ENCODE measurements at regions not wholly inside any gene's neighbourhood (a gene's known extent, or its start where the extent isn't known, plus 50 kb on each side); places are given as distances from the start of the nearest gene placed in this dataset.
A peak's percentile ranks its signal among the peaks of the same experiment; 100 is the strongest.

DNA sequence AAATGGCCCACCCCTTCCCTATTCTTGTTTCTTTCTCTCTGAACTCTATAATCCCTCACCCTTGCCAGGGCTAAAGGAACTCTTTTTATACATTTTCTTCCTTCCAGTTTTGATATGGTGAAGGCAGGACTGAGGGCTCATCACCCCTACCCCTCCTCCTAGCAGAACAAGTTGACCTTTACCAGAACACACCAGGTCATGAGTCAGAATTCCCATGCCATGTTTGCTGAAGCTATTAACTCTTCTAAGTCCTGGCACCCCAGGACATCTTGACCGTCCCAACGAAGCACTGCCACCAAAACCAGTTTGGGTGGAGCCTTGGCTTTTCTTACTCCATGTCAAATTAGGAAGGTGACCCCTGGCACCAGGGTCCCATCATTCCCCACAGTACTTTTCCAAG lies 57.5 kb upstream of the DYNLT3 start:
- Histone ChIP-seq H3K4me1 (no peaks in the 10 kb centered on the region), H3K27ac (no peak overlapping the region), H3K4me3 (no peak overlapping the region), H3K36me3 (ENCODE audit: low read depth, missing control alignments) (no peaks in the 10 kb centered on the region), H3K9me3 (no peaks in the 10 kb centered on the region), H3K27me3 (no peaks in the 10 kb centered on the region)
- TF ChIP-seq, protein P1, sequence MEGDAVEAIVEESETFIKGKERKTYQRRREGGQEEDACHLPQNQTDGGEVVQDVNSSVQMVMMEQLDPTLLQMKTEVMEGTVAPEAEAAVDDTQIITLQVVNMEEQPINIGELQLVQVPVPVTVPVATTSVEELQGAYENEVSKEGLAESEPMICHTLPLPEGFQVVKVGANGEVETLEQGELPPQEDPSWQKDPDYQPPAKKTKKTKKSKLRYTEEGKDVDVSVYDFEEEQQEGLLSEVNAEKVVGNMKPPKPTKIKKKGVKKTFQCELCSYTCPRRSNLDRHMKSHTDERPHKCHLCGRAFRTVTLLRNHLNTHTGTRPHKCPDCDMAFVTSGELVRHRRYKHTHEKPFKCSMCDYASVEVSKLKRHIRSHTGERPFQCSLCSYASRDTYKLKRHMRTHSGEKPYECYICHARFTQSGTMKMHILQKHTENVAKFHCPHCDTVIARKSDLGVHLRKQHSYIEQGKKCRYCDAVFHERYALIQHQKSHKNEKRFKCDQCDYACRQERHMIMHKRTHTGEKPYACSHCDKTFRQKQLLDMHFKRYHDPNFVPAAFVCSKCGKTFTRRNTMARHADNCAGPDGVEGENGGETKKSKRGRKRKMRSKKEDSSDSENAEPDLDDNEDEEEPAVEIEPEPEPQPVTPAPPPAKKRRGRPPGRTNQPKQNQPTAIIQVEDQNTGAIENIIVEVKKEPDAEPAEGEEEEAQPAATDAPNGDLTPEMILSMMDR (IDR thresholded peaks at IDR 0.05): no peak
- no peak for TF ChIP-seq POLR2A (IDR thresholded peaks at IDR 0.05)
- intact Hi-C loops (cut with DNase I; ENCODE audit: low total_unique reads): no loop called here
- no peak for DNase-seq
- WGBS, 2 donors: 88 to 92% methylated on average over 2 of the region's 2 CpGs

DNA sequence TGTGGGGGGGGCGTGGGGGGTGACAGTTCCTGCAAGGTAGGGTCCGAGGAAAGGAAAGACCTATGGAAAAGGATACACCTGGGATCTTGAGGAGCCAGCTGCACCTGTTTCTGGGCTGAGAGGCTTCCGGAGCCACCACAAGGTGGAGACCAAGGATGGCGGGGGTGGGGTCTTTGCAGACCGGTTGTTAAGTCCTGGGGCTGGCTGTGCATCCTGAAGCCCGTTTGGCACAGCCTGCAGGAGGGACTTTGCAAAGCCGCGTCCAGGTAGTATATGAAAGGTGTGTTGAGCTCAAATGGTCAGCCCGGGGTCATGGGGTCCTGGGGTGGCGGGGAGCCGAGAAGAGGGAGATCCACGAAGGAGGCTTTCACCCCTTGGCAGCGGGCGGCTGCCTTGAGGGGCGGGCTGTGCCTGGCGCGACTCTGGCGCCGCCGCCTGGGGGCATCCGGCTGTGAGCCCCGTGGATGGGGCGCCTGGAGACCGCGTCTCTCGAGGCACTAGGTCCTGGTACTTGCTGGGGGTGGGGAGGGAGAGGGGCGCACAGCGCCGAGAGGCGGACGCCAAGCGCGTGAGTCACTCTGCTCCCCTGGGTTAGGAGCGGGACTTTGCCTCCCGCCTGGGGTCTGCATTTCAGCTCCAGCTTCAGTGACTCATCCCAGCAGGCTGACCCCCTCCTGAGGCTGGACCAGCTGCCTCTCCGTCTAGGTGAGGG lies 58.2 kb upstream of the DYNLT3 start:
- DNase-seq: no peak
- intact Hi-C loops (cut with DNase I; ENCODE audit: low total_unique reads): no loop called here
- Histone ChIP-seq H3K4me3 (peak overlapping the region; percentile 9 to 20), H3K27me3 (no peaks in the 10 kb centered on the region), H3K4me1 (no peaks in the 10 kb centered on the region), H3K9me3 (no peaks in the 10 kb centered on the region), H3K27ac (no peak overlapping the region), H3K36me3 (ENCODE audit: low read depth, missing control alignments) (no peaks in the 10 kb centered on the region)
- WGBS, 2 donors: 0 to 6% methylated on average over 1 to 24 of the region's 36 CpGs
- TF ChIP-seq, protein P1 (IDR thresholded peaks at IDR 0.05): no peak
- TF ChIP-seq POLR2A (IDR thresholded peaks at IDR 0.05): no peak

DNA sequence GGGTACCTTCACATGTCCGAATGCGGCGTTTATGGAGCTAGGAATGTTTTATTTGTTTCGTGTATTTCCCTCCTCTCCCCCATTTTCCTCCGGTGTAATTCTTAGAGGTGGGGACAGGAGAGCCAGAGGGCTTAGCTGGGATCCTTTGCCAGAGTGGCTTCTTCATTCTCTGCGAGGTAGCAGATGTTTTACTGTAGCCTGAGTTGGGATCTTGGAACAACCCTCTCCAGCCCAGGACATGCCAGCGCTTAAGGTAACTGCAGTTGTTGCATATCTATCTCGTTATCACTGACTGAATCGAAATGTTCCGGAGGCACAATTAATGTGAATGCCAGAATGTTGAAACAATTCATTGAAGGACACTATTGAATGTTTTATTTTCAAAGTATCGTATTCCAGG lies 59.0 kb upstream of the DYNLT3 start:
- no peaks in the 10 kb centered on the region for H3K27me3 ChIP-seq
- 8 to 9% methylated on average over 10 to 11 of the region's 11 CpGs for WGBS, 2 donors
- no peak overlapping the region for H3K27ac ChIP-seq
- DNase-seq: no peak
- H3K4me3 ChIP-seq: peak overlapping the region in 1 of 2 donors; percentile 20
- no peaks in the 10 kb centered on the region for H3K36me3 ChIP-seq (ENCODE audit: low read depth, missing control alignments)
- TF ChIP-seq, protein P1 (IDR thresholded peaks at IDR 0.05): no peak
- TF ChIP-seq POLR2A (IDR thresholded peaks at IDR 0.05): no peak
- no peaks in the 10 kb centered on the region for H3K4me1 ChIP-seq
- no peaks in the 10 kb centered on the region for H3K9me3 ChIP-seq
- intact Hi-C loops (cut with DNase I; ENCODE audit: low total_unique reads): no loop called here

DNA sequence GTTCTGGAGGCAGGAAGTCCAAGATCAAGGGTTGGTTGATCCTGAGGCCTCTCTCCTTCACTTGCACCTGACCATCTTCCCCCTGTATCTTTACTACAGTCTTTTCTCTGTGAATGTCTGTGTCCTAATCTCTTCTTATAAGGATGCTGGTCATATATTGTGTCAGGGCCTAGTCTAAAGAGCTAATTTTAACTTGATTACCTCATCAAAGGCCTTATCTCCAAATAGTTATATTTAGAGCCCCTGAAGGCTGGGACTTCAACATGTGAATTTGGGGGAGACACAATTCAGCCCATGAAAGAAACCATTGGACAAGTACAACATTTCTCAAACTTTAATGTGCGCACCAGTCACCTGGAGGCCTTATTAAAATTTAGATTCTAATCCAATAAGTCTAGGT lies 62.8 kb upstream of the DYNLT3 start:
- no peak overlapping the region for H3K4me3 ChIP-seq
- no peaks in the 10 kb centered on the region for H3K27me3 ChIP-seq

More for the DNA sequence above, 62.8 kb upstream of the DYNLT3 start:
- H3K36me3 ChIP-seq (ENCODE audit: low read depth, missing control alignments): no peaks in the 10 kb centered on the region
- no peaks in the 10 kb centered on the region for H3K9me3 ChIP-seq
- no peak overlapping the region for H3K27ac ChIP-seq
- DNase-seq: no peak
- TF ChIP-seq POLR2A (IDR thresholded peaks at IDR 0.05): no peak
- TF ChIP-seq, protein P1 (IDR thresholded peaks at IDR 0.05): no peak
- intact Hi-C loops (cut with DNase I; ENCODE audit: low total_unique reads): no loop called here
- H3K4me1 ChIP-seq: no peaks in the 10 kb centered on the region
- WGBS, 2 donors: 100% methylated on average over 1 of the region's 1 CpG

All from testis (tissue), 2 donors.